BLaER1 (cell line): ENCODE measurements at regions not wholly inside any gene's neighbourhood (a gene's known extent, or its start where the extent isn't known, plus 50 kb on each side); places are given as distances from the start of the nearest gene placed in this dataset.

Source experiments
- H3K27ac ChIP-seq: shearing (Covaris generic); formaldehyde crosslinking; 2 replicates; pipeline ENCODE4 v1.8.1; 2022
- H3K27me3 ChIP-seq: shearing (Covaris generic); formaldehyde crosslinking; 2 replicates; pipeline ENCODE4 v1.8.1; 2022
- H3K36me3 ChIP-seq: shearing (Covaris generic); formaldehyde crosslinking; 2 replicates; pipeline ENCODE4 v1.8.1; 2022
- H3K4me1 ChIP-seq: shearing (Covaris generic); formaldehyde crosslinking; 2 replicates; pipeline ENCODE4 v1.8.1; 2022
- H3K4me2 ChIP-seq: shearing (Covaris generic); formaldehyde crosslinking; 2 replicates; pipeline ENCODE4 v1.8.1; 2022
- H3K4me3 ChIP-seq: shearing (Covaris generic); formaldehyde crosslinking; 2 replicates; pipeline ENCODE4 v1.8.1; 2022
- H3K9ac ChIP-seq: shearing (Covaris generic); formaldehyde crosslinking; 2 replicates; pipeline ENCODE4 v1.8.1; 2022
- H3K9me3 ChIP-seq: shearing (Covaris generic); formaldehyde crosslinking; 2 replicates; pipeline ENCODE4 v1.8.1; 2022
- H4K20me1 ChIP-seq: shearing (Covaris generic); formaldehyde crosslinking; 2 replicates; pipeline ENCODE4 v1.8.1; 2022
- Cebpa-rat ChIP-seq: shearing (Covaris generic); IDR thresholded peaks from 2 replicates; pipeline ENCODE4 v1.8.1; 2022

DNA sequence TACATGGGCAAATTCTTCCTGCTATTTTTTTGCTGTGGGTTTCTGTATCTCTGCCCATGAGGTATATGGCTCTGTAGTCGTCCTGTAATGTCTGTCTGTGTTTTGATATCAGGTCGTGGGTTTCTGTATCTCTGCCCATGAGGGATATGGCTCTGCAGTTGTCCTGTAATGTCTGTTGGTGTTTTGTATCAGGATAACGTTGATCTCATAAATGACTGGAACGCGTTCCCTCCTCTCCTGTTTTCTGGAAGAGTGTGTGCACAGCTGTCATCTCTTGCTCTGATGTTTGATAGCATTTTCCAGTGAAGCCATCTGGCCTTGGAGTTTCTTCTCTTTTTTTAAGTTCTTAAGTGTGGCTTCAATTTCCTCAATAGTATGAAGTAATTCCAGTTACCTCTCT lies 57.2 kb downstream of the SOX1 start:
- H4K20me1 ChIP-seq = no peaks in the 10 kb centered on the region
- no peak overlapping the region for H3K27ac ChIP-seq
- no peaks in the 10 kb centered on the region for H3K36me3 ChIP-seq
- TF ChIP-seq Cebpa-rat = no peak
- no peak overlapping the region for H3K4me2 ChIP-seq
- H3K9me3 ChIP-seq = no peaks in the 10 kb centered on the region
- H3K27me3 ChIP-seq = no peaks in the 10 kb centered on the region
- H3K4me3 ChIP-seq = no peak overlapping the region
- H3K9ac ChIP-seq = no peak overlapping the region
- H3K4me1 ChIP-seq = no peaks in the 10 kb centered on the region

DNA sequence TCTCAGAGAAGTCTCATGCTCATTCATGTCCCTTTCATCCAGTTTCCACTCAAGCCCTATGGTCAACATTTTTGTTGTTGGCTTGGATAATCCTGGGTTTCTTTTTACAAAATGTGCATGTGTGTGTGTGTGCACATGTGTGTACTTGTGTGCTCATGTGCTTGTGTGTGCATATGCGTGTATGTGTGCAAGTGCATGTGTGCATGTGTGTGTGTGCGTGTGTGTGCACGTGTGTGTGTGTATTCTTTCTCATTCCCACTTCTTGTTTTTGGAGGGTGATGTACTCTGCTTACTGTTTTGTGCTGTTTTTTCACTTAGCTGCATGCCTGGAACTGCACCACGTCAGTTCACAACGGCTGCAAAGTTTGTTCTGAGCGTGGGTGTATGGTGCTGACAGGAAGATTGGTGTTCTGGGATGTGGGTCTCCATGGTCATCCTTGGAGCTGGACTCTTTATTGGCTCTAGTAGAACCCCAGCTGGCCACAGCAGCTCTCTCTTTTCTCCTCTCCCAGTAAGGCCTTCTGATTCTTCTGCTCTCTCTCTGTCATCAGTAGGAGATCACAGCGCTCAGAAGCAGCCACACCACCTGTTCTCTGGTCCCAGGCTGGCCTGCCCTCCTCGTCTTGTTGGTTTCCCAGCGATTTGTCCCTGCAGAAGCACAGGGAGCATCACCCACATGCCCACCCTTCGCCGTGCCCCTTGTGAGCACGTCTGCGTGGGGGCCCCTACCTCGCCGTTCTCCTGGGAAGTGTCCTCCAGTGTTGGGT lies 60.8 kb downstream of the SOX1 start:
- H3K27ac ChIP-seq = no peak overlapping the region
- H3K9me3 ChIP-seq = no peaks in the 10 kb centered on the region
- H3K4me2 ChIP-seq = no peak overlapping the region
- no peaks in the 10 kb centered on the region for H3K36me3 ChIP-seq
- H3K4me1 ChIP-seq = no peaks in the 10 kb centered on the region
- no peak for TF ChIP-seq Cebpa-rat
- no peak overlapping the region for H3K4me3 ChIP-seq
- H3K9ac ChIP-seq = no peak overlapping the region
- no peaks in the 10 kb centered on the region for H4K20me1 ChIP-seq
- no peaks in the 10 kb centered on the region for H3K27me3 ChIP-seq

GRCh38 chr13:112128331-112128610 lies 61.3 kb downstream of the SOX1 start:
- H3K36me3 ChIP-seq = no peaks in the 10 kb centered on the region
- no peak overlapping the region for H3K9ac ChIP-seq
- no peaks in the 10 kb centered on the region for H3K9me3 ChIP-seq
- no peaks in the 10 kb centered on the region for H3K27me3 ChIP-seq
- no peak for TF ChIP-seq Cebpa-rat
- no peak overlapping the region for H3K27ac ChIP-seq
- no peak overlapping the region for H3K4me3 ChIP-seq
- H3K4me1 ChIP-seq = no peaks in the 10 kb centered on the region
- no peak overlapping the region for H3K4me2 ChIP-seq
- H4K20me1 ChIP-seq = no peaks in the 10 kb centered on the region

DNA sequence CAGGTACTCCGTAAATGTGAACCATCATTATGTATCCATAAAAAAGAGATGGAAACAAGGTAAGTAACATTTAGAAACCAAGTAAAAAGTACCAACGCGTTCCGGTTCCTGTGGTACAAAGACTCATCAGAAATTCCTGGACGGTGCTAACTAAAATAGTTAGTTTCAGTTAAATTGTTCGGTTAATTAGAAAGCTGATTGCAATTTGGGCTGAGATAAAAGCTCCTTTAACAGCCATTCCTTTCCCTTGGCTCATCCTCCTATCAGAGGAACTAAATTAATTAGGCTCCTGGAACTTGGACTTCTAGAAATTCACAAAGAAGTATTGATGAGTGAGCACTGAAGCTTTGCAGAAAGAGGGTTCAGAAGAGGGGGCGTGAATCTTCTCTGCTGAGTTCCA lies 63.5 kb downstream of the SOX1 start:
- Histone ChIP-seq H3K27ac (no peak overlapping the region), H3K36me3 (no peaks in the 10 kb centered on the region), H3K27me3 (no peaks in the 10 kb centered on the region), H3K4me2 (no peak overlapping the region), H3K4me1 (no peaks in the 10 kb centered on the region), H4K20me1 (no peaks in the 10 kb centered on the region), H3K9ac (no peak overlapping the region), H3K4me3 (no peak overlapping the region), H3K9me3 (no peaks in the 10 kb centered on the region)
- no peak for TF ChIP-seq Cebpa-rat

DNA sequence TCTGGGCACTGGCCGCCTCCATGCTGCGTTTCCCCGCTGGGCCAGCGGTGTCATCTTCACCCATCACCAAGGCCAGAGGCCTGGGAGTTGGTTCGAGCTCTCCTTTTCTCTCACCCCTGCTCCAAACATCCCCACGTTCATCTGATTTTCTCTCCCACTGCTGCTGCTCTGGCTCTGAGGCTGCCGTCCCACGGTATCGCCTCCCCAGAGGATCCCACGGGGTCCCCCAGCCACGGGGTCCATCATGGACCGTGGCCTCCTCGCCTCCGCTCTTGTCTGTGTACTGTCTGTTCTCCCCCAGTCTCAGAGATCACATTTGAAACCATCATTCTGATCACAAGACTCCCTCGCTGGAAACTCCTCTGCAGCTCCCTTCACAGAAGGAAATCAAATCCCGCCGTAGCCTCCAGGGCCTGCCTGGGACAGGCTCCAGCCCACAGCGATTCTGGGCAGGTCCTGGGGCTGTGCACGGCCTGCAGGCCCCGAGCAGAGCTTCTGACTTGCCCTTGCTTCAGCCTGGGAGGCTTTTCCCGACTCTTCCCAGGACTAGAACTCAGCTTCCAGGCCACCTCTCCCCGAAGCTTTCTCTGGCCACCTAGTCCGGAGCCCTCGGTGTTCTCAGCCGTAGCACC lies 64.2 kb downstream of the SOX1 start:
- no peak overlapping the region for H3K4me3 ChIP-seq
- no peaks in the 10 kb centered on the region for H3K36me3 ChIP-seq
- H3K4me1 ChIP-seq = no peaks in the 10 kb centered on the region
- H3K4me2 ChIP-seq = no peak overlapping the region
- H3K27ac ChIP-seq = no peak overlapping the region
- H3K9me3 ChIP-seq = no peaks in the 10 kb centered on the region
- H3K27me3 ChIP-seq = no peaks in the 10 kb centered on the region
- no peak for TF ChIP-seq Cebpa-rat
- H4K20me1 ChIP-seq = no peaks in the 10 kb centered on the region
- no peak overlapping the region for H3K9ac ChIP-seq

- Histone ChIP-seq H3K4me1 (no peaks in the 10 kb centered on the region), H3K9ac (no peak overlapping the region), H3K27me3 (no peaks in the 10 kb centered on the region), H3K4me2 (no peak overlapping the region), H3K27ac (no peak overlapping the region), H4K20me1 (no peaks in the 10 kb centered on the region), H3K4me3 (no peak overlapping the region), H3K36me3 (no peaks in the 10 kb centered on the region), H3K9me3 (no peaks in the 10 kb centered on the region)
- no peak for TF ChIP-seq Cebpa-rat
These were observed 64.8 kb downstream of the SOX1 start for GRCh38 chr13:112131713-112132113.

GRCh38 chr13:112132142-112132541 lies 65.2 kb downstream of the SOX1 start:
- no peak overlapping the region for H3K27ac ChIP-seq
- no peak overlapping the region for H3K4me2 ChIP-seq
- no peak for TF ChIP-seq Cebpa-rat
- H3K4me1 ChIP-seq = no peaks in the 10 kb centered on the region
- no peak overlapping the region for H3K9ac ChIP-seq
- H3K36me3 ChIP-seq = no peaks in the 10 kb centered on the region
- no peaks in the 10 kb centered on the region for H3K9me3 ChIP-seq
- no peak overlapping the region for H3K4me3 ChIP-seq
- H4K20me1 ChIP-seq = no peaks in the 10 kb centered on the region
- H3K27me3 ChIP-seq = no peaks in the 10 kb centered on the region

DNA sequence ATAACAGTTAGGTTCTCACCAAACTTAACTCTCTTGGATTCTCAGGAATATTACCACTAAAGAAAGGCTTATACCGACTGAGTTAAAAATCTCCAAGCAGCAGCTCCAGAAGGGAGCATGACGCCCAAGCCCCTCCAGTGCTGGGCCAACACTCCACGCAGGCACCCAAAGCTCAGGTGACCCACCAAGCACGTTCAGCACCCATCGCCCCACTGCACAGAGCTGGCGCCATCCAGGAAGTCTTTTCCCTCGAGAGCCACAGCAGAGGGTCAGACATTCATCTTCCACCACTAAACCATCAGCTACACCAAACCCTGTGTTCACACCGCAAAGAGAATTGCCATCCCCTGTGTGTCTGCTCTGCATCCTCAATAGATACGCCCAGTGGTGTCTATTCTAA lies 65.7 kb downstream of the SOX1 start:
- Histone ChIP-seq H3K36me3 (no peaks in the 10 kb centered on the region), H3K27me3 (no peaks in the 10 kb centered on the region)
- no peak for TF ChIP-seq Cebpa-rat

DNA sequence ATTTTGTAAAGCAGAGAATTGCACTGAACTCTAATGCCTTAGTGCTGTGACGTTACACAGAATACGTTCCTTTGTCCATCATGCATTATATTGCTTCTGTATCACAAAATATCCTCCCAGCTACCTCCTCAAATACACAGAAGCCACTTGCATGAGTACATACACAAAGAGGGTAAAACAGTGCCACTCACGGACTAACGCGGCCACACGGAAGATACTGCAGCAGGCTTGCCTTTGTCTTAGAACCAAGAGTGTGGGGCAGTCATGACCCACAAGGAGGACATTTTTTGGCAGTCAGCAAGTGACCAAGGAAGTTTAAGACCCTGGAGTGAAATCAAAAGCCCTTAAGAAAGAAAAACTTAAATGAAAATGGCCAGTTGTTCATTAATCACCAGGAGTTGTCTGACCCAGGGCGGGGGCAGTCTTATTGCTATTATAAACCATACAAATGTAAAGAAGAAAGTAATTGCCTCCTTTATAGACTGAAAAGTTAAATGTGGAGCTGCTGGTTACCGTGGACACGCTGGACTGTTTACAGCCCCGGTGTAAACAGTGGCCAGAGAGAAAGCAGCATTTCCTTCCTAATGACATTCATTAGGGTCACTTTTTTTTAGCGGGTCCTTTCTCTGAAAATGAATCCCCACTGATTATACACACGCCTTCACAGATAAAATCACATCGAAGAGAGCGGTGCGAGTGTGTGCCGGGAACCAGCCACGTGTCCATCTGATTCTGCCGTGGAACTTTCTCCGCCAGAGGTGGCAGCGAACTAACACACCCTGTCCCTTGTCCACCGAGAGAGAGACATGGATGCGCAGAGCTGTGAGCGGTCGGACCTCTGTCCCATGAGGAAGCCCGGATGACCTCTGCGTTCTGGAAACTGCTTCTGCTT lies 66.8 kb downstream of the SOX1 start:
- Histone ChIP-seq H3K9me3 (no peaks in the 10 kb centered on the region), H4K20me1 (no peaks in the 10 kb centered on the region), H3K36me3 (no peaks in the 10 kb centered on the region), H3K27ac (no peak overlapping the region), H3K9ac (no peak overlapping the region), H3K4me2 (no peak overlapping the region), H3K27me3 (no peaks in the 10 kb centered on the region), H3K4me3 (no peak overlapping the region), H3K4me1 (no peaks in the 10 kb centered on the region)
- TF ChIP-seq Cebpa-rat = no peak

More for the DNA sequence above, 65.7 kb downstream of the SOX1 start:
- Histone ChIP-seq H3K27ac (no peak overlapping the region), H3K4me1 (no peaks in the 10 kb centered on the region), H3K4me3 (no peak overlapping the region), H4K20me1 (no peaks in the 10 kb centered on the region), H3K9me3 (no peaks in the 10 kb centered on the region), H3K4me2 (no peak overlapping the region), H3K9ac (no peak overlapping the region)

DNA sequence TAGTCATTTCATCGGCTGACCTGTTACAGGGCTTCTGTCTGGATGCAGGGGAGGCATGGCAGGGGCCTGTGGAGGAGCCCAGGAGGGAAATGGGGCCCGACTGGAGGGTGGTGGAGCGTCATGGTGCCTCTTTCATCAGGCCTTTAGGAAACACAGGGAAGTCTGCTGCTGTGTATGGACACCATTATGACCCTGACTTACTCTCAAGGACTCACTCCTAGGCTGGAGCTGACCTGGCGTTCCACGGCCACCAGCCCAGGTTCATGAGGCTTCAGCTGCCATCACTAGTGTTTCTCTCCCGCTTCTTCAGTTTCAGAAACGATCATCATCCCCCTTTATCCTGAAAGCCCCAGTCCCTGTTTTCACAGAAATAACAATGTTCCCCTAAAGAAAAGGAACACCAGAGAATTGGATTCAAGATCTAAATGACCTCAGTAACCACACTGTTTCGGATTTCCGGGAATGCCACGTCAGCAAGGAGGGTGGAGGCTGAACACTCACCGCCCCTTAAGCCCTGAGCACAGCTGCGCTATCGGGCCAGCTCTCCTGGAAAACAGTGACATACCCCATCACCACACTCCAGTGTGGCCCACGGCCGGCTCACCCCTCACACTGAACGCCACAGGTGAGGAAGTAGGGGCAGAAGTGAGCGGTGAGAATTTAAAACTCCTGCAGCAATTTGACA lies 67.6 kb downstream of the SOX1 start:
- no peak for TF ChIP-seq Cebpa-rat
- H3K27me3 ChIP-seq = no peaks in the 10 kb centered on the region
- no peaks in the 10 kb centered on the region for H4K20me1 ChIP-seq
- H3K27ac ChIP-seq = no peak overlapping the region
- H3K9ac ChIP-seq = no peak overlapping the region
- H3K4me2 ChIP-seq = no peak overlapping the region
- H3K36me3 ChIP-seq = no peaks in the 10 kb centered on the region
- H3K4me1 ChIP-seq = no peaks in the 10 kb centered on the region
- H3K9me3 ChIP-seq = no peaks in the 10 kb centered on the region
- H3K4me3 ChIP-seq = no peak overlapping the region
